ENCODE measurements at regions not wholly inside any gene's neighbourhood (a gene's known extent, or its start where the extent isn't known, plus 50 kb on each side); places are given as distances from the start of the nearest gene placed in this dataset.
"Not testable (repeated sequence)": the region's sequence is repeated elsewhere in the genome, so short reads cannot be mapped to it uniquely, and the experiment has no call there.

- no peak for DNase-seq
Observed at GRCh38 chr6:142637624-142638351, 307.2 kb downstream of the HIVEP2 start.

- no peak for DNase-seq
Observed at GRCh38 chr6:142642651-142643050, 302.3 kb downstream of the HIVEP2 start.

- DNase-seq: no peak
Observed at GRCh38 chr6:142644866-142645265, 300.1 kb downstream of the HIVEP2 start.

- no peak for DNase-seq
Observed at GRCh38 chr6:142645663-142646062, 299.3 kb downstream of the HIVEP2 start.

- no peak for DNase-seq
Observed at GRCh38 chr6:142647449-142648035, 297.4 kb downstream of the HIVEP2 start.

- DNase-seq: no peak
Observed at GRCh38 chr6:142648036-142648451, 296.9 kb downstream of the HIVEP2 start.

GRCh38 chr6:142648526-142648925 is 296.4 kb downstream of the HIVEP2 start:
- DNase-seq: no peak

GRCh38 chr6:142649438-142650234 is 295.3 kb downstream of the HIVEP2 start:
- not testable (repeated sequence) for DNase-seq

GRCh38 chr6:142651384-142651783 is 293.6 kb downstream of the HIVEP2 start:
- DNase-seq: no peak

GRCh38 chr6:142653710-142654420 is 291.1 kb downstream of the HIVEP2 start:
- DNase-seq: no peak

GRCh38 chr6:142659661-142660060 is 285.3 kb downstream of the HIVEP2 start:
- no peak for DNase-seq

- no peak for DNase-seq
Observed at GRCh38 chr6:142665393-142665792, 279.6 kb downstream of the HIVEP2 start.

GRCh38 chr6:142666599-142667185 is 278.3 kb downstream of the HIVEP2 start:
- DNase-seq: no peak

- DNase-seq: no peak
Observed at GRCh38 chr6:142669471-142670351, 275.3 kb downstream of the HIVEP2 start.

- DNase-seq: no peak
Observed at GRCh38 chr6:142671791-142672190, 273.2 kb downstream of the HIVEP2 start.

- DNase-seq: no peak
Observed at GRCh38 chr6:142675517-142675916, 269.5 kb downstream of the HIVEP2 start.

GRCh38 chr6:142676027-142676443 is 268.9 kb downstream of the HIVEP2 start:
- DNase-seq: no peak

GRCh38 chr6:142676647-142677192 is 268.3 kb downstream of the HIVEP2 start:
- no peak for DNase-seq

- DNase-seq: peak; percentile 42
Observed at GRCh38 chr6:142679907-142680700, 264.9 kb downstream of the HIVEP2 start.

GRCh38 chr6:142681099-142681498 is 263.9 kb downstream of the HIVEP2 start:
- no peak for DNase-seq

- no peak for DNase-seq
Observed at GRCh38 chr6:142682985-142683384, 262.0 kb downstream of the HIVEP2 start.
